ENCODE measurements at regions not wholly inside any gene's neighbourhood (a gene's known extent, or its start where the extent isn't known, plus 50 kb on each side); places are given as distances from the start of the nearest gene placed in this dataset.
"Not testable (repeated sequence)": the region's sequence is repeated elsewhere in the genome, so short reads cannot be mapped to it uniquely, and the experiment has no call there.

GRCh38 chr11:23570828-23571227 lies 710.6 kb upstream of the CCDC179 start:
- DNase-seq: no peak

- no peak for DNase-seq
Measured at GRCh38 chr11:23573429-23573828, 713.2 kb upstream of the CCDC179 start.

GRCh38 chr11:23574149-23574548 lies 713.9 kb upstream of the CCDC179 start:
- DNase-seq: no peak

GRCh38 chr11:23577296-23577695 lies 717.0 kb upstream of the CCDC179 start:
- no peak for DNase-seq

- no peak for DNase-seq
Measured at GRCh38 chr11:23585416-23586104, 725.3 kb upstream of the CCDC179 start.

- DNase-seq: no peak
Measured at GRCh38 chr11:23586173-23586572, 725.9 kb upstream of the CCDC179 start.

GRCh38 chr11:23590596-23591308 lies 730.5 kb upstream of the CCDC179 start:
- no peak for DNase-seq

GRCh38 chr11:23594755-23595154 lies 734.5 kb upstream of the CCDC179 start:
- no peak for DNase-seq

- DNase-seq: no peak
Measured at GRCh38 chr11:23604966-23605365, 744.7 kb upstream of the CCDC179 start.

- DNase-seq: no peak
Measured at GRCh38 chr11:23606191-23606590, 745.9 kb upstream of the CCDC179 start.

GRCh38 chr11:23611726-23612125 lies 751.5 kb upstream of the CCDC179 start:
- no peak for DNase-seq

- DNase-seq: no peak
Measured at GRCh38 chr11:23620617-23621016, 760.3 kb upstream of the CCDC179 start.

- no peak for DNase-seq
Measured at GRCh38 chr11:23632293-23632692, 772.0 kb upstream of the CCDC179 start.

- no peak for DNase-seq
Measured at GRCh38 chr11:23644443-23644842, 784.2 kb upstream of the CCDC179 start.

GRCh38 chr11:23652336-23652735 lies 792.1 kb upstream of the CCDC179 start:
- not testable (repeated sequence) for DNase-seq

- DNase-seq: no peak
Measured at GRCh38 chr11:23653071-23653675, 792.9 kb upstream of the CCDC179 start.

- DNase-seq: no peak
Measured at GRCh38 chr11:23668324-23668723, 808.0 kb upstream of the CCDC179 start.

GRCh38 chr11:23673366-23673765 lies 813.1 kb upstream of the CCDC179 start:
- DNase-seq: no peak

- DNase-seq: no peak
Measured at GRCh38 chr11:23674866-23675265, 814.6 kb upstream of the CCDC179 start.

GRCh38 chr11:23679041-23679440 lies 817.8 kb upstream of the LUZP2 start:
- peak; percentile 7 for DNase-seq

GRCh38 chr11:23679981-23680380 lies 816.9 kb upstream of the LUZP2 start:
- no peak for DNase-seq

GRCh38 chr11:23680488-23681230 lies 816.2 kb upstream of the LUZP2 start:
- no peak for DNase-seq

- DNase-seq: no peak
Measured at GRCh38 chr11:23684701-23685100, 812.2 kb upstream of the LUZP2 start.

- no peak for DNase-seq
Measured at GRCh38 chr11:23687991-23688390, 808.9 kb upstream of the LUZP2 start.

All from NCI-H187 treated with DMSO at 0.1 percent for 48 hours (cell line).